ENCODE measurements at regions not wholly inside any gene's neighbourhood (a gene's known extent, or its start where the extent isn't known, plus 50 kb on each side); places are given as distances from the start of the nearest gene placed in this dataset.

DNA sequence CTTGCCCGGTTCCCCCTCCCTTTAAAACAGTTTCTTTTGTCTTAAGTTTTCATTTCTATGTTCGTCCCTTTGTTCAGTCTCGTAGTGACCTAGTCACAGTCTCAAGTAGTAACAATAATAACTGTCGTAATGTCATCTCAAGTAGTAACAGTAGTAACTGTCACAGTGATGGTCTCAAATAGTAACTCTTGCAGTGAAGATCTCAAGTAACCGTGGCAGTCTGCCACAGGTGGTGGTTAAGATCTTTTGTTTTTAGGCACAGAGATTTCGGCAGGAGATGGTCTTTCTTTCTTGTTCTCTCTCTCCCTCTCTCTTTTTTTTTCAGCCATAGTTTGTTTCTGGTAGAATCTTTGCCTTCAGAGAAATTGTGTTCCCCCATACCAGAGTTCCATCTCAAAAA, 656.0 kb upstream of the SGO1 start:
- H3K27me3 ChIP-seq (replicated peaks; ENCODE audit: insufficient read depth, low read length), result no peaks in the 10 kb centered on the region
- no peaks in the 10 kb centered on the region for H3K36me3 ChIP-seq (replicated peaks; ENCODE audit: insufficient read depth, low read length)
- no peak overlapping the region for H3K4me2 ChIP-seq (ENCODE audit: low read depth, low read length)
- H4K20me1 ChIP-seq (ENCODE audit: insufficient read depth, low read length), result no peaks in the 10 kb centered on the region
- no peak overlapping the region for H2AFZ ChIP-seq (ENCODE audit: low read length)
- H3K9me2 ChIP-seq (replicated peaks; ENCODE audit: insufficient read depth, low read length), result no peaks in the 10 kb centered on the region
- no peaks in the 10 kb centered on the region for H3K4me1 ChIP-seq (ENCODE audit: low read length)
- H3K79me2 ChIP-seq (ENCODE audit: low read length), result no peaks in the 10 kb centered on the region
- TF ChIP-seq, protein P1, sequence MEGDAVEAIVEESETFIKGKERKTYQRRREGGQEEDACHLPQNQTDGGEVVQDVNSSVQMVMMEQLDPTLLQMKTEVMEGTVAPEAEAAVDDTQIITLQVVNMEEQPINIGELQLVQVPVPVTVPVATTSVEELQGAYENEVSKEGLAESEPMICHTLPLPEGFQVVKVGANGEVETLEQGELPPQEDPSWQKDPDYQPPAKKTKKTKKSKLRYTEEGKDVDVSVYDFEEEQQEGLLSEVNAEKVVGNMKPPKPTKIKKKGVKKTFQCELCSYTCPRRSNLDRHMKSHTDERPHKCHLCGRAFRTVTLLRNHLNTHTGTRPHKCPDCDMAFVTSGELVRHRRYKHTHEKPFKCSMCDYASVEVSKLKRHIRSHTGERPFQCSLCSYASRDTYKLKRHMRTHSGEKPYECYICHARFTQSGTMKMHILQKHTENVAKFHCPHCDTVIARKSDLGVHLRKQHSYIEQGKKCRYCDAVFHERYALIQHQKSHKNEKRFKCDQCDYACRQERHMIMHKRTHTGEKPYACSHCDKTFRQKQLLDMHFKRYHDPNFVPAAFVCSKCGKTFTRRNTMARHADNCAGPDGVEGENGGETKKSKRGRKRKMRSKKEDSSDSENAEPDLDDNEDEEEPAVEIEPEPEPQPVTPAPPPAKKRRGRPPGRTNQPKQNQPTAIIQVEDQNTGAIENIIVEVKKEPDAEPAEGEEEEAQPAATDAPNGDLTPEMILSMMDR (IDR thresholded peaks at IDR 0.05; ENCODE audit: low read length), result no peak
- TF ChIP-seq EZH2phosphoT487 (IDR thresholded peaks at IDR 0.05; ENCODE audit: low read length) (no peak), EZH2 (optimal IDR thresholded peaks at IDR 0.05; ENCODE audit: low read depth, low read length) (no peak)
- H3K4me3 ChIP-seq (ENCODE audit: low read length), result no peak overlapping the region
- H3K9ac ChIP-seq (ENCODE audit: low read length), result no peak overlapping the region
- H3F3A ChIP-seq (ENCODE audit: insufficient read depth, low read length), result no peaks in the 10 kb centered on the region
- H3K27ac ChIP-seq (ENCODE audit: low read length), result no peak overlapping the region
- no peaks in the 10 kb centered on the region for H3K9me3 ChIP-seq (replicated peaks; ENCODE audit: insufficient read depth, low read length)
- no peak for DNase-seq

GRCh38 chr3:20837676-20838302, 651.8 kb upstream of the SGO1 start:
- no peak for TF ChIP-seq EZH2 (optimal IDR thresholded peaks at IDR 0.05; ENCODE audit: low read depth, low read length)
- TF ChIP-seq, protein P1 (IDR thresholded peaks at IDR 0.05; ENCODE audit: low read length), result no peak
- no peak for TF ChIP-seq EZH2phosphoT487 (IDR thresholded peaks at IDR 0.05; ENCODE audit: low read length)
- Histone ChIP-seq H3K4me2 (ENCODE audit: low read depth, low read length) (no peak overlapping the region), H3K79me2 (ENCODE audit: low read length) (no peaks in the 10 kb centered on the region), H3F3A (ENCODE audit: insufficient read depth, low read length) (no peaks in the 10 kb centered on the region), H3K36me3 (replicated peaks; ENCODE audit: insufficient read depth, low read length) (no peaks in the 10 kb centered on the region), H4K20me1 (ENCODE audit: insufficient read depth, low read length) (no peaks in the 10 kb centered on the region), H3K27me3 (replicated peaks; ENCODE audit: insufficient read depth, low read length) (no peaks in the 10 kb centered on the region), H3K9ac (ENCODE audit: low read length) (no peak overlapping the region), H2AFZ (ENCODE audit: low read length) (no peak overlapping the region), H3K4me3 (ENCODE audit: low read length) (no peak overlapping the region), H3K9me2 (replicated peaks; ENCODE audit: insufficient read depth, low read length) (no peaks in the 10 kb centered on the region), H3K9me3 (replicated peaks; ENCODE audit: insufficient read depth, low read length) (no peaks in the 10 kb centered on the region), H3K27ac (ENCODE audit: low read length) (no peak overlapping the region), H3K4me1 (ENCODE audit: low read length) (no peaks in the 10 kb centered on the region)
- DNase-seq, result no peak

GRCh38 chr3:20836801-20837200, 650.8 kb upstream of the SGO1 start:
- no peaks in the 10 kb centered on the region for H3K9me3 ChIP-seq (replicated peaks; ENCODE audit: insufficient read depth, low read length)
- H3K79me2 ChIP-seq (ENCODE audit: low read length), result no peaks in the 10 kb centered on the region
- no peaks in the 10 kb centered on the region for H3F3A ChIP-seq (ENCODE audit: insufficient read depth, low read length)
- no peak for DNase-seq
- H3K27ac ChIP-seq (ENCODE audit: low read length), result no peak overlapping the region
- H3K9ac ChIP-seq (ENCODE audit: low read length), result no peak overlapping the region
- no peaks in the 10 kb centered on the region for H3K36me3 ChIP-seq (replicated peaks; ENCODE audit: insufficient read depth, low read length)
- H2AFZ ChIP-seq (ENCODE audit: low read length), result no peak overlapping the region
- H3K9me2 ChIP-seq (replicated peaks; ENCODE audit: insufficient read depth, low read length), result no peaks in the 10 kb centered on the region
- no peak overlapping the region for H3K4me2 ChIP-seq (ENCODE audit: low read depth, low read length)
- no peaks in the 10 kb centered on the region for H3K4me1 ChIP-seq (ENCODE audit: low read length)
- no peaks in the 10 kb centered on the region for H4K20me1 ChIP-seq (ENCODE audit: insufficient read depth, low read length)
- H3K27me3 ChIP-seq (replicated peaks; ENCODE audit: insufficient read depth, low read length), result no peaks in the 10 kb centered on the region
- TF ChIP-seq, protein P1 (IDR thresholded peaks at IDR 0.05; ENCODE audit: low read length), result no peak
- TF ChIP-seq EZH2 (optimal IDR thresholded peaks at IDR 0.05; ENCODE audit: low read depth, low read length), result no peak
- TF ChIP-seq EZH2phosphoT487 (IDR thresholded peaks at IDR 0.05; ENCODE audit: low read length), result no peak
- H3K4me3 ChIP-seq (ENCODE audit: low read length), result no peak overlapping the region
